ENCODE measurements at regions not wholly inside any gene's neighbourhood (a gene's known extent, or its start where the extent isn't known, plus 50 kb on each side); places are given as distances from the start of the nearest gene placed in this dataset.

GRCh38 chr4:134471569-134471968 lies 270.0 kb upstream of the PABPC4L start:
- no peak overlapping the region for H3K9ac ChIP-seq (ENCODE audit: low read length)
- H3K27ac ChIP-seq (ENCODE audit: low read depth, low read length): no peak overlapping the region
- no peaks in the 10 kb centered on the region for H3K36me3 ChIP-seq (ENCODE audit: low read length)
- H3K27me3 ChIP-seq (ENCODE audit: low read length): no peaks in the 10 kb centered on the region
- H3K4me3 ChIP-seq (ENCODE audit: insufficient read depth, low read length, poor library complexity, severe bottlenecking): no peak overlapping the region
- no peaks in the 10 kb centered on the region for H3K79me2 ChIP-seq (ENCODE audit: insufficient read depth, low read length)
- H3K9me2 ChIP-seq (replicated peaks; ENCODE audit: insufficient read depth, low read length): no peaks in the 10 kb centered on the region
- no peak overlapping the region for H3K4me2 ChIP-seq (ENCODE audit: low read depth, low read length, poor library complexity, severe bottlenecking)
- no peaks in the 10 kb centered on the region for H3F3A ChIP-seq (ENCODE audit: insufficient read depth)
- H4K20me1 ChIP-seq (ENCODE audit: low read depth, low read length): no peaks in the 10 kb centered on the region
- H3K9me3 ChIP-seq (ENCODE audit: insufficient read depth, low read length): no peaks in the 10 kb centered on the region
- no peak overlapping the region for H2AFZ ChIP-seq (ENCODE audit: low read depth, low read length, severe bottlenecking)
- no peak for TF ChIP-seq CTCF (IDR thresholded peaks at IDR 0.05; ENCODE audit: insufficient read depth, low read length, poor library complexity, severe bottlenecking)
- TF ChIP-seq EZH2phosphoT487 (conservative IDR thresholded peaks at IDR 0.05; ENCODE audit: low read length): no peak

- Histone ChIP-seq H3K9me3 (ENCODE audit: insufficient read depth, low read length) (no peaks in the 10 kb centered on the region), H3K9ac (ENCODE audit: low read length) (no peak overlapping the region), H3K4me3 (ENCODE audit: insufficient read depth, low read length, poor library complexity, severe bottlenecking) (no peak overlapping the region), H3F3A (ENCODE audit: insufficient read depth) (no peaks in the 10 kb centered on the region), H3K27ac (ENCODE audit: low read depth, low read length) (no peak overlapping the region), H2AFZ (ENCODE audit: low read depth, low read length, severe bottlenecking) (no peak overlapping the region), H3K9me2 (replicated peaks; ENCODE audit: insufficient read depth, low read length) (no peaks in the 10 kb centered on the region), H4K20me1 (ENCODE audit: low read depth, low read length) (no peaks in the 10 kb centered on the region), H3K79me2 (ENCODE audit: insufficient read depth, low read length) (no peaks in the 10 kb centered on the region), H3K27me3 (ENCODE audit: low read length) (no peaks in the 10 kb centered on the region), H3K36me3 (ENCODE audit: low read length) (no peaks in the 10 kb centered on the region), H3K4me2 (ENCODE audit: low read depth, low read length, poor library complexity, severe bottlenecking) (no peak overlapping the region)
- TF ChIP-seq EZH2phosphoT487 (conservative IDR thresholded peaks at IDR 0.05; ENCODE audit: low read length) (no peak), CTCF (IDR thresholded peaks at IDR 0.05; ENCODE audit: insufficient read depth, low read length, poor library complexity, severe bottlenecking) (no peak)
Measured at GRCh38 chr4:134470544-134470943, 269.0 kb upstream of the PABPC4L start.

GRCh38 chr4:134465417-134465816 lies 263.8 kb upstream of the PABPC4L start:
- Histone ChIP-seq H3K36me3 (ENCODE audit: low read length) (no peaks in the 10 kb centered on the region), H3K9me2 (replicated peaks; ENCODE audit: insufficient read depth, low read length) (no peaks in the 10 kb centered on the region), H3K27me3 (ENCODE audit: low read length) (no peaks in the 10 kb centered on the region), H3K27ac (ENCODE audit: low read depth, low read length) (no peak overlapping the region), H3K9ac (ENCODE audit: low read length) (no peak overlapping the region), H3F3A (ENCODE audit: insufficient read depth) (no peaks in the 10 kb centered on the region), H4K20me1 (ENCODE audit: low read depth, low read length) (no peaks in the 10 kb centered on the region), H2AFZ (ENCODE audit: low read depth, low read length, severe bottlenecking) (no peak overlapping the region), H3K9me3 (ENCODE audit: insufficient read depth, low read length) (no peaks in the 10 kb centered on the region), H3K79me2 (ENCODE audit: insufficient read depth, low read length) (no peaks in the 10 kb centered on the region), H3K4me3 (ENCODE audit: insufficient read depth, low read length, poor library complexity, severe bottlenecking) (no peak overlapping the region), H3K4me2 (ENCODE audit: low read depth, low read length, poor library complexity, severe bottlenecking) (no peak overlapping the region)
- TF ChIP-seq EZH2phosphoT487 (conservative IDR thresholded peaks at IDR 0.05; ENCODE audit: low read length): no peak
- TF ChIP-seq CTCF (IDR thresholded peaks at IDR 0.05; ENCODE audit: insufficient read depth, low read length, poor library complexity, severe bottlenecking): no peak

Measured in SU-DHL-6 (cell line).